Activated T-cell treated with anti-CD3 and anti-CD28 coated beads for 4 hours (primary cell): ENCODE measurements at regions not wholly inside any gene's neighbourhood (a gene's known extent, or its start where the extent isn't known, plus 50 kb on each side); places are given as distances from the start of the nearest gene placed in this dataset.
"Not testable (repeated sequence)": the region's sequence is repeated elsewhere in the genome, so short reads cannot be mapped to it uniquely, and the experiment has no call there.

Experiments
- DNase-seq: peaks from one replicate; pipeline ENCODE4 v3.0.0-alpha.2; 2020

GRCh38 chr21:27578741-27579265, 611.9 kb upstream of the ADAMTS5 start:
- DNase-seq, result no peak

GRCh38 chr21:27572696-27573095, 605.8 kb upstream of the ADAMTS5 start:
- no peak for DNase-seq

GRCh38 chr21:27571706-27572105, 604.8 kb upstream of the ADAMTS5 start:
- no peak for DNase-seq

GRCh38 chr21:27570306-27570868, 603.5 kb upstream of the ADAMTS5 start:
- DNase-seq, result no peak

GRCh38 chr21:27569831-27570230, 602.9 kb upstream of the ADAMTS5 start:
- DNase-seq, result no peak

GRCh38 chr21:27569091-27569490, 602.2 kb upstream of the ADAMTS5 start:
- no peak for DNase-seq

GRCh38 chr21:27567381-27567780, 600.5 kb upstream of the ADAMTS5 start:
- DNase-seq, result no peak

- no peak for DNase-seq
Observed at GRCh38 chr21:27566521-27566920, 599.6 kb upstream of the ADAMTS5 start.

- no peak for DNase-seq
Observed at GRCh38 chr21:27565364-27565763, 598.5 kb upstream of the ADAMTS5 start.

GRCh38 chr21:27564684-27565301, 597.9 kb upstream of the ADAMTS5 start:
- no peak for DNase-seq

GRCh38 chr21:27562303-27562702, 595.4 kb upstream of the ADAMTS5 start:
- no peak for DNase-seq

- no peak for DNase-seq
Observed at GRCh38 chr21:27561116-27561515, 594.2 kb upstream of the ADAMTS5 start.

GRCh38 chr21:27557356-27557755, 590.5 kb upstream of the ADAMTS5 start:
- DNase-seq, result no peak

GRCh38 chr21:27555996-27556395, 589.1 kb upstream of the ADAMTS5 start:
- DNase-seq, result no peak

GRCh38 chr21:27550287-27550686, 583.4 kb upstream of the ADAMTS5 start:
- no peak for DNase-seq

- no peak for DNase-seq
Observed at GRCh38 chr21:27548486-27548885, 581.6 kb upstream of the ADAMTS5 start.

GRCh38 chr21:27545754-27546349, 579.0 kb upstream of the ADAMTS5 start:
- no peak for DNase-seq

- not testable (repeated sequence) for DNase-seq
Observed at GRCh38 chr21:27542126-27542525, 575.2 kb upstream of the ADAMTS5 start.

GRCh38 chr21:27536319-27536718, 569.4 kb upstream of the ADAMTS5 start:
- DNase-seq, result no peak

- no peak for DNase-seq
Observed at GRCh38 chr21:27535188-27535587, 568.3 kb upstream of the ADAMTS5 start.

- no peak for DNase-seq
Observed at GRCh38 chr21:27534206-27534605, 567.3 kb upstream of the ADAMTS5 start.

- no peak for DNase-seq
Observed at GRCh38 chr21:27532076-27532475, 565.2 kb upstream of the ADAMTS5 start.

GRCh38 chr21:27528697-27529096, 561.8 kb upstream of the ADAMTS5 start:
- no peak for DNase-seq

- DNase-seq, result no peak
Observed at GRCh38 chr21:27526451-27526850, 559.6 kb upstream of the ADAMTS5 start.
